GM23338 (cell line): ENCODE measurements at regions not wholly inside any gene's neighbourhood (a gene's known extent, or its start where the extent isn't known, plus 50 kb on each side); places are given as distances from the start of the nearest gene placed in this dataset.

Source experiments
- ATAC-seq: fragments of 200-7000 bp; cut with Tn5 transposase; 3 replicates; pipeline ENCODE4 v1.9.1; 2020
- DNase-seq: peaks from one replicate; pipeline ENCODE4 v3.0.0-alpha.2; 2015; ENCODE audit warnings: low spot score
- H2AFZ ChIP-seq: fragments of 200-600 bp; sonication (generic); 2 replicates; pipeline ENCODE4 v1.8.0; 2016; ENCODE audit warnings: antibody characterized with exemption, mild to moderate bottlenecking, moderate library complexity
- H3F3A ChIP-seq: fragments of 200-600 bp; sonication (generic); replicated peaks from 2 replicates; pipeline ENCODE4 v1.8.0; 2017; ENCODE audit warnings: antibody characterized with exemption, mixed run types, low read depth
- H3K27ac ChIP-seq: fragments of 200-600 bp; sonication (generic); 2 replicates; pipeline ENCODE4 v1.6.1; 2016; ENCODE audit warnings: low read depth
- H3K27me3 ChIP-seq: fragments of 200-600 bp; sonication (generic); 2 replicates; pipeline ENCODE4 v1.8.0; 2016; ENCODE audit warnings: mild to moderate bottlenecking, mixed run types, moderate library complexity; ENCODE audit not compliant: insufficient read depth
- H3K36me3 ChIP-seq: fragments of 200-600 bp; sonication (generic); 2 replicates; pipeline ENCODE4 v1.8.0; 2016; ENCODE audit warnings: mild to moderate bottlenecking; ENCODE audit not compliant: insufficient read depth
- H3K4me1 ChIP-seq: fragments of 200-600 bp; sonication (generic); 2 replicates; pipeline ENCODE4 v1.8.0; 2016; ENCODE audit warnings: mild to moderate bottlenecking, moderate library complexity; ENCODE audit not compliant: insufficient read depth
- H3K4me2 ChIP-seq: fragments of 200-600 bp; sonication (generic); 2 replicates; pipeline ENCODE4 v1.7.1; 2017; ENCODE audit warnings: mixed run types
- H3K4me3 ChIP-seq: fragments of 200-600 bp; sonication (generic); 2 replicates; pipeline ENCODE4 v1.6.1; 2016; ENCODE audit warnings: mixed run types
- H3K79me2 ChIP-seq: fragments of 200-600 bp; sonication (generic); replicated peaks from 2 replicates; pipeline ENCODE4 v1.8.0; 2017; ENCODE audit warnings: mild to moderate bottlenecking; ENCODE audit not compliant: insufficient read depth
- H3K9me2 ChIP-seq: fragments of 200-600 bp; sonication (generic); 2 replicates; pipeline ENCODE4 v1.8.0; 2017; ENCODE audit not compliant: insufficient read depth
- H4K20me1 ChIP-seq: fragments of 200-600 bp; sonication (generic); replicated peaks from 2 replicates; pipeline ENCODE4 v1.8.0; 2017; ENCODE audit warnings: mild to moderate bottlenecking; ENCODE audit not compliant: insufficient read depth
- H3K27ac Mint-ChIP-seq: 2 replicates; pipeline ENCODE4 v1.8.0; 2020; ENCODE audit warnings: inconsistent platforms, mild to moderate bottlenecking, moderate library complexity, mixed read lengths
- H3K27me3 Mint-ChIP-seq: 3 replicates; pipeline ENCODE4 v1.8.0; 2022; ENCODE audit warnings: low read depth, mild to moderate bottlenecking, moderate library complexity, mixed read lengths, inconsistent platforms; ENCODE audit not compliant: insufficient read depth, poor library complexity
- H3K36me3 Mint-ChIP-seq: 3 replicates; pipeline ENCODE4 v1.8.0; 2021; ENCODE audit warnings: low read depth, mild to moderate bottlenecking, inconsistent platforms, moderate library complexity, mixed read lengths
- H3K4me1 Mint-ChIP-seq: 3 replicates; pipeline ENCODE4 v1.8.0; 2020; ENCODE audit warnings: mild to moderate bottlenecking, inconsistent platforms, mixed read lengths
- H3K4me3 Mint-ChIP-seq: 3 replicates; pipeline ENCODE4 v1.8.0; 2021; ENCODE audit warnings: moderate library complexity, mild to moderate bottlenecking, inconsistent platforms, mixed read lengths
- H3K9me3 Mint-ChIP-seq: 3 replicates; pipeline ENCODE4 v1.8.0; 2020; ENCODE audit warnings: moderate library complexity, mild to moderate bottlenecking, inconsistent platforms, mixed read lengths
- CREB1 ChIP-seq: fragments of 250-450 bp; sonication (Bioruptor Pico); IDR thresholded peaks from 2 replicates; pipeline ENCODE4 v1.5.0; 2020; ENCODE audit warnings: low read depth, mild to moderate bottlenecking, moderate library complexity
- EZH2phosphoT487 ChIP-seq: fragments of 200-600 bp; sonication (generic); IDR thresholded peaks from one replicate; pipeline ENCODE4 v1.8.1; 2018; ENCODE audit warnings: antibody characterized with exemption; ENCODE audit not compliant: unreplicated experiment
- JUNB ChIP-seq: IDR thresholded peaks from one replicate; pipeline ENCODE4 v1.6.1; 2016; ENCODE audit warnings: antibody characterized with exemption; ENCODE audit not compliant: unreplicated experiment
- NANOG ChIP-seq: IDR thresholded peaks from 2 replicates; pipeline ENCODE4 v1.6.1; 2016; ENCODE audit warnings: antibody characterized with exemption, borderline replicate concordance
- POLR2AphosphoS5 ChIP-seq: IDR thresholded peaks from 2 replicates; pipeline ENCODE4 v1.6.1; 2016; ENCODE audit warnings: antibody characterized with exemption, low read depth
- STAT1 ChIP-seq: IDR thresholded peaks from one replicate; pipeline ENCODE4 v1.6.1; 2016; ENCODE audit warnings: antibody characterized with exemption; ENCODE audit not compliant: unreplicated experiment
- ZNF114 ChIP-seq: fragments of 250-450 bp; sonication (Bioruptor Pico); IDR thresholded peaks from 2 replicates; pipeline ENCODE4 v1.5.0; 2020; ENCODE audit warnings: mild to moderate bottlenecking, moderate library complexity
- ZNF331 ChIP-seq: fragments of 250-450 bp; sonication (Bioruptor Pico); IDR thresholded peaks from 2 replicates; pipeline ENCODE4 v1.5.0; 2020; ENCODE audit warnings: low read depth, mild to moderate bottlenecking, moderate library complexity
- TF ChIP-seq, protein P1 (sequence below): IDR thresholded peaks from one replicate; pipeline ENCODE4 v1.6.1; 2018; ENCODE audit warnings: antibody characterized with exemption; ENCODE audit not compliant: unreplicated experiment
- TF ChIP-seq, protein P2 (sequence below): fragments of 250-450 bp; sonication (Bioruptor Pico); IDR thresholded peaks from 2 replicates; pipeline ENCODE4 v1.5.0; 2020; ENCODE audit warnings: mild to moderate bottlenecking, moderate library complexity

DNA sequence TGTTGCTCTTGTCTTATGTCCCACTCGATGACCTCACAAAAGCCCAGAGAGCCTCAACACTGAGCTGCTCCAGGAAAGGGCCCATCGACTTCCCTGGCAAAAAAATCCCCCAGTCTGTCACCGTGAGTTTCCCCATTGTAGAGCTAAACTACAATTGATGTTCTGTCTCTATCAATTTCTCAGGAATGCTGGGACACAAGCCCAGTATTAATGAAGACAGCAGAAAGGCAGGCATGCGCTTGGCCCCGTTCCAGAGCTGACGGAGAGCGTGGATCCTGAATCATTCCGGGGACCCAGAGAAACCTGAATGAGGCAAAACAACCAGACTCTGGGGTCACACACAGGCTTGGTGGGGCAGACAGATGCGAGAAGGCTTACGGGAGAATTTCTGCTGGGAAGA is 146.9 kb downstream of the TTC32 start:
- H3K27ac Mint-ChIP-seq = no peak overlapping the region
- H3K9me3 Mint-ChIP-seq = no peaks in the 10 kb centered on the region
- H3K4me2 ChIP-seq = no peak overlapping the region
- H3K79me2 ChIP-seq = no peaks in the 10 kb centered on the region
- H4K20me1 ChIP-seq = no peaks in the 10 kb centered on the region
- no peaks in the 10 kb centered on the region for H3F3A ChIP-seq
- H3K36me3 ChIP-seq = no peaks in the 10 kb centered on the region
- no peak overlapping the region for H3K27ac ChIP-seq
- H3K4me1 ChIP-seq = no peaks in the 10 kb centered on the region
- H2AFZ ChIP-seq = no peak overlapping the region
- H3K27me3 Mint-ChIP-seq = peaks cover 1% of the 10 kb centered on the region
- DNase-seq (no peak), ATAC-seq (no peak)
- no peaks in the 10 kb centered on the region for H3K27me3 ChIP-seq
- no peaks in the 10 kb centered on the region for H3K4me1 Mint-ChIP-seq
- TF ChIP-seq NANOG = no peak
- TF ChIP-seq ZNF114 = no peak
- no peak for TF ChIP-seq ZNF331
- TF ChIP-seq, protein P1, sequence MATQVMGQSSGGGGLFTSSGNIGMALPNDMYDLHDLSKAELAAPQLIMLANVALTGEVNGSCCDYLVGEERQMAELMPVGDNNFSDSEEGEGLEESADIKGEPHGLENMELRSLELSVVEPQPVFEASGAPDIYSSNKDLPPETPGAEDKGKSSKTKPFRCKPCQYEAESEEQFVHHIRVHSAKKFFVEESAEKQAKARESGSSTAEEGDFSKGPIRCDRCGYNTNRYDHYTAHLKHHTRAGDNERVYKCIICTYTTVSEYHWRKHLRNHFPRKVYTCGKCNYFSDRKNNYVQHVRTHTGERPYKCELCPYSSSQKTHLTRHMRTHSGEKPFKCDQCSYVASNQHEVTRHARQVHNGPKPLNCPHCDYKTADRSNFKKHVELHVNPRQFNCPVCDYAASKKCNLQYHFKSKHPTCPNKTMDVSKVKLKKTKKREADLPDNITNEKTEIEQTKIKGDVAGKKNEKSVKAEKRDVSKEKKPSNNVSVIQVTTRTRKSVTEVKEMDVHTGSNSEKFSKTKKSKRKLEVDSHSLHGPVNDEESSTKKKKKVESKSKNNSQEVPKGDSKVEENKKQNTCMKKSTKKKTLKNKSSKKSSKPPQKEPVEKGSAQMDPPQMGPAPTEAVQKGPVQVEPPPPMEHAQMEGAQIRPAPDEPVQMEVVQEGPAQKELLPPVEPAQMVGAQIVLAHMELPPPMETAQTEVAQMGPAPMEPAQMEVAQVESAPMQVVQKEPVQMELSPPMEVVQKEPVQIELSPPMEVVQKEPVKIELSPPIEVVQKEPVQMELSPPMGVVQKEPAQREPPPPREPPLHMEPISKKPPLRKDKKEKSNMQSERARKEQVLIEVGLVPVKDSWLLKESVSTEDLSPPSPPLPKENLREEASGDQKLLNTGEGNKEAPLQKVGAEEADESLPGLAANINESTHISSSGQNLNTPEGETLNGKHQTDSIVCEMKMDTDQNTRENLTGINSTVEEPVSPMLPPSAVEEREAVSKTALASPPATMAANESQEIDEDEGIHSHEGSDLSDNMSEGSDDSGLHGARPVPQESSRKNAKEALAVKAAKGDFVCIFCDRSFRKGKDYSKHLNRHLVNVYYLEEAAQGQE = no peak
- TF ChIP-seq CREB1 (CRISPR knock-in tag) = no peak
- no peaks in the 10 kb centered on the region for H3K36me3 Mint-ChIP-seq
- no peaks in the 10 kb centered on the region for H3K9me2 ChIP-seq
- no peak overlapping the region for H3K4me3 ChIP-seq
- no peak overlapping the region for H3K4me3 Mint-ChIP-seq

DNA sequence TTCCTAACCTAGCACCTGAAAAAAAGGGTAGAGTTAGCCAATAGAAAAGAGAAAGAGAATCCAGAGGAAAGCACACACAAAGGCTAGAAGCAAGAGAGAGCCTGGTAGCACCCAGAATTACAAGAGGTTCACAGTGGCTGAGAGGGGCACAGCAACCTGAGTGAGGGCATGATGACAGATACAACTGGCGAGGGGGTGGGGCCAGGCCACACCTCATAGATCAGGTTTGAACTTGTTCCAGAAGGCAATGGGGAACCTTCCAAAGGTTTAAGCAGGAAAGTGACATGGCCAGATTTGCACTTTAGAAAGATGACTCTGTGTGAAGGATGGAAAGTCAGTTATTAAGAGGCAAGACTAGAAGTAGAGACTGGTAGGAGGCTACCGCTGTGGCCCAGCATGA is 148.0 kb downstream of the TTC32 start:
- Mint-ChIP-seq H3K4me1 (no peaks in the 10 kb centered on the region), H3K4me3 (no peak overlapping the region)
- no peak for ATAC-seq

More for the DNA sequence above, 148.0 kb downstream of the TTC32 start:
- Histone ChIP-seq H3K36me3 (no peaks in the 10 kb centered on the region), H3K79me2 (no peaks in the 10 kb centered on the region), H3K27ac (no peak overlapping the region), H3K4me3 (no peak overlapping the region), H3K9me2 (no peaks in the 10 kb centered on the region), H3F3A (no peaks in the 10 kb centered on the region), H3K4me1 (no peaks in the 10 kb centered on the region), H4K20me1 (no peaks in the 10 kb centered on the region), H2AFZ (no peak overlapping the region), H3K27me3 (no peaks in the 10 kb centered on the region), H3K4me2 (no peak overlapping the region)
- Mint-ChIP-seq H3K27ac (no peak overlapping the region), H3K36me3 (no peaks in the 10 kb centered on the region), H3K27me3 (peaks cover 1% of the 10 kb centered on the region), H3K9me3 (no peaks in the 10 kb centered on the region)
- DNase-seq = no peak
- TF ChIP-seq POLR2AphosphoS5 = no peak
- no peak for TF ChIP-seq EZH2phosphoT487
- no peak for TF ChIP-seq JUNB
- TF ChIP-seq, protein P2, sequence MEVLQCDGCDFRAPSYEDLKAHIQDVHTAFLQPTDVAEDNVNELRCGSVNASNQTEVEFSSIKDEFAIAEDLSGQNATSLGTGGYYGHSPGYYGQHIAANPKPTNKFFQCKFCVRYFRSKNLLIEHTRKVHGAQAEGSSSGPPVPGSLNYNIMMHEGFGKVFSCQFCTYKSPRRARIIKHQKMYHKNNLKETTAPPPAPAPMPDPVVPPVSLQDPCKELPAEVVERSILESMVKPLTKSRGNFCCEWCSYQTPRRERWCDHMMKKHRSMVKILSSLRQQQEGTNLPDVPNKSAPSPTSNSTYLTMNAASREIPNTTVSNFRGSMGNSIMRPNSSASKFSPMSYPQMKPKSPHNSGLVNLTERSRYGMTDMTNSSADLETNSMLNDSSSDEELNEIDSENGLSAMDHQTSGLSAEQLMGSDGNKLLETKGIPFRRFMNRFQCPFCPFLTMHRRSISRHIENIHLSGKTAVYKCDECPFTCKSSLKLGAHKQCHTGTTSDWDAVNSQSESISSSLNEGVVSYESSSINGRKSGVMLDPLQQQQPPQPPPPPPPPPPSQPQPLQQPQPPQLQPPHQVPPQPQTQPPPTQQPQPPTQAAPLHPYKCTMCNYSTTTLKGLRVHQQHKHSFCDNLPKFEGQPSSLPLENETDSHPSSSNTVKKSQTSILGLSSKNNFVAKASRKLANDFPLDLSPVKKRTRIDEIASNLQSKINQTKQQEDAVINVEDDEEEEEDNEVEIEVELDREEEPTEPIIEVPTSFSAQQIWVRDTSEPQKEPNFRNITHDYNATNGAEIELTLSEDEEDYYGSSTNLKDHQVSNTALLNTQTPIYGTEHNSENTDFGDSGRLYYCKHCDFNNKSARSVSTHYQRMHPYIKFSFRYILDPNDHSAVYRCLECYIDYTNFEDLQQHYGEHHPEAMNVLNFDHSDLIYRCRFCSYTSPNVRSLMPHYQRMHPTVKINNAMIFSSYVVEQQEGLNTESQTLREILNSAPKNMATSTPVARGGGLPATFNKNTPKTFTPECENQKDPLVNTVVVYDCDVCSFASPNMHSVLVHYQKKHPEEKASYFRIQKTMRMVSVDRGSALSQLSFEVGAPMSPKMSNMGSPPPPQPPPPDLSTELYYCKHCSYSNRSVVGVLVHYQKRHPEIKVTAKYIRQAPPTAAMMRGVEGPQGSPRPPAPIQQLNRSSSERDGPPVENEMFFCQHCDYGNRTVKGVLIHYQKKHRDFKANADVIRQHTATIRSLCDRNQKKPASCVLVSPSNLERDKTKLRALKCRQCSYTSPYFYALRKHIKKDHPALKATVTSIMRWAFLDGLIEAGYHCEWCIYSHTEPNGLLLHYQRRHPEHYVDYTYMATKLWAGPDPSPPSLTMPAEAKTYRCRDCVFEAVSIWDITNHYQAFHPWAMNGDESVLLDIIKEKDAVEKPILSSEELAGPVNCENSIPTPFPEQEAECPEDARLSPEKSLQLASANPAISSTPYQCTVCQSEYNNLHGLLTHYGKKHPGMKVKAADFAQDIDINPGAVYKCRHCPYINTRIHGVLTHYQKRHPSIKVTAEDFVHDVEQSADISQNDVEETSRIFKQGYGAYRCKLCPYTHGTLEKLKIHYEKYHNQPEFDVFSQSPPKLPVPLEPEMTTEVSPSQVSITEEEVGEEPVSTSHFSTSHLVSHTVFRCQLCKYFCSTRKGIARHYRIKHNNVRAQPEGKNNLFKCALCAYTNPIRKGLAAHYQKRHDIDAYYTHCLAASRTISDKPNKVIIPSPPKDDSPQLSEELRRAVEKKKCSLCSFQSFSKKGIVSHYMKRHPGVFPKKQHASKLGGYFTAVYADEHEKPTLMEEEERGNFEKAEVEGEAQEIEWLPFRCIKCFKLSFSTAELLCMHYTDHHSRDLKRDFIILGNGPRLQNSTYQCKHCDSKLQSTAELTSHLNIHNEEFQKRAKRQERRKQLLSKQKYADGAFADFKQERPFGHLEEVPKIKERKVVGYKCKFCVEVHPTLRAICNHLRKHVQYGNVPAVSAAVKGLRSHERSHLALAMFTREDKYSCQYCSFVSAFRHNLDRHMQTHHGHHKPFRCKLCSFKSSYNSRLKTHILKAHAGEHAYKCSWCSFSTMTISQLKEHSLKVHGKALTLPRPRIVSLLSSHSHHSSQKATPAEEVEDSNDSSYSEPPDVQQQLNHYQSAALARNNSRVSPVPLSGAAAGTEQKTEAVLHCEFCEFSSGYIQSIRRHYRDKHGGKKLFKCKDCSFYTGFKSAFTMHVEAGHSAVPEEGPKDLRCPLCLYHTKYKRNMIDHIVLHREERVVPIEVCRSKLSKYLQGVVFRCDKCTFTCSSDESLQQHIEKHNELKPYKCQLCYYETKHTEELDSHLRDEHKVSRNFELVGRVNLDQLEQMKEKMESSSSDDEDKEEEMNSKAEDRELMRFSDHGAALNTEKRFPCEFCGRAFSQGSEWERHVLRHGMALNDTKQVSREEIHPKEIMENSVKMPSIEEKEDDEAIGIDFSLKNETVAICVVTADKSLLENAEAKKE (CRISPR knock-in tag) = no peak
- no peak for TF ChIP-seq STAT1
